Ascending aorta (tissue), 2 donors: ENCODE measurements at regions not wholly inside any gene's neighbourhood (a gene's known extent, or its start where the extent isn't known, plus 50 kb on each side); places are given as distances from the start of the nearest gene placed in this dataset.

ENCODE experiments used
- DNase-seq, 2 donors: peaks; one replicate each; pipeline ENCODE4 v3.0.0-alpha.2; 2019; ENCODE audit warnings: low spot score in 2 of 2
- H3K27ac ChIP-seq, 2 donors: fragments of 200-600 bp; sonication (generic); one replicate each; pipeline ENCODE4 v1.5.1; 2016 to 2017; ENCODE audit warnings: mild to moderate bottlenecking in 1 of 2
- H3K27me3 ChIP-seq: fragments of 200-600 bp; sonication (generic); one replicate; pipeline ENCODE4 v1.5.1; 2017
- H3K36me3 ChIP-seq, 2 donors: fragments of 200-600 bp; sonication (generic); one replicate each; pipeline ENCODE4 v1.5.1; 2016
- H3K4me1 ChIP-seq, 2 donors: fragments of 200-600 bp; sonication (generic); one replicate each; pipeline ENCODE4 v1.5.1; 2016 to 2017; ENCODE audit warnings: mild to moderate bottlenecking in 1 of 2
- H3K4me3 ChIP-seq, 2 donors: fragments of 200-600 bp; sonication (generic); one replicate each; pipeline ENCODE4 v1.5.1; 2016 to 2017; ENCODE audit warnings: mild to moderate bottlenecking in 1 of 2
- H3K9me3 ChIP-seq, 2 donors: fragments of 200-600 bp; sonication (generic); one replicate each; pipeline ENCODE4 v1.5.1; 2016
- CTCF ChIP-seq, 3 experiments: fragments of 200-600 bp in 2 of 3; fragments of 450-650 bp in 1 of 3; sonication (generic) in 2 of 3; IDR thresholded peaks; one replicate each; pipeline ENCODE4 v1.5.1; 2016 to 2019; ENCODE audit warnings: antibody characterized with exemption in 3 of 3, mild to moderate bottlenecking in 1 of 3, moderate library complexity in 1 of 3
- intact Hi-C: fragments of 100-400 bp; cut with DNase I; formaldehyde crosslinking; loops from one replicate; pipeline ENCODE4 v1.15.1; 2023

GRCh38 chr2:173654896-173655265 is 300.2 kb downstream of the CDCA7 start:
- no peak for TF ChIP-seq CTCF (IDR thresholded peaks at IDR 0.05)
- intact Hi-C loops, result no loop called here

DNA sequence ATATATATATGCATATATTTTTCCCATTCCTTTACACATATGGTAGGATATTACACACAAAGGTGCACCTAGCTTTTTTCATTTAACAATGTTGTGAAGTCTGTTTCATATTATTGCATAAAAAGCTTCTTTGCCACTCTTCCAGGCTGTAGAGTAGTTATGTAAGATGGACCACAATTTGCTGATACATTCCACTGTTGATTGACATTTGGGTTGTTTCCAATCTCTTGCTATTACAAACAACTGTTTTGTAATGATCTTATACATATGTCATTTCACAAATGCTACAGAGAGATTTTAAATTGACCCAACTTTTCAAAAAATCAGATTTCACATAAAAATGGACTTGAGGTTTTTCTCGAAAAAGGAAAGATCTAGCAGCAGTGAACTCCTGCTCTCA is 301.4 kb downstream of the CDCA7 start:
- H3K4me3 ChIP-seq, result no peak overlapping the region
- no peak for DNase-seq
- intact Hi-C loops, result no loop called here
- no peaks in the 10 kb centered on the region for H3K9me3 ChIP-seq
- peaks cover 0 to 3% of the 10 kb centered on the region in 2 donors for H3K4me1 ChIP-seq
- no peak overlapping the region for H3K27ac ChIP-seq
- H3K36me3 ChIP-seq, result no peaks in the 10 kb centered on the region
- no peak for TF ChIP-seq CTCF (IDR thresholded peaks at IDR 0.05)
- H3K27me3 ChIP-seq, result no peaks in the 10 kb centered on the region

More at GRCh38 chr2:173654896-173655265, 300.2 kb downstream of the CDCA7 start:
- no peak overlapping the region for H3K4me3 ChIP-seq
- no peak for DNase-seq
- peaks cover 0 to 3% of the 10 kb centered on the region in 2 donors for H3K4me1 ChIP-seq
- no peaks in the 10 kb centered on the region for H3K9me3 ChIP-seq
- H3K27me3 ChIP-seq, result no peaks in the 10 kb centered on the region
- no peaks in the 10 kb centered on the region for H3K36me3 ChIP-seq
- no peak overlapping the region for H3K27ac ChIP-seq

DNA sequence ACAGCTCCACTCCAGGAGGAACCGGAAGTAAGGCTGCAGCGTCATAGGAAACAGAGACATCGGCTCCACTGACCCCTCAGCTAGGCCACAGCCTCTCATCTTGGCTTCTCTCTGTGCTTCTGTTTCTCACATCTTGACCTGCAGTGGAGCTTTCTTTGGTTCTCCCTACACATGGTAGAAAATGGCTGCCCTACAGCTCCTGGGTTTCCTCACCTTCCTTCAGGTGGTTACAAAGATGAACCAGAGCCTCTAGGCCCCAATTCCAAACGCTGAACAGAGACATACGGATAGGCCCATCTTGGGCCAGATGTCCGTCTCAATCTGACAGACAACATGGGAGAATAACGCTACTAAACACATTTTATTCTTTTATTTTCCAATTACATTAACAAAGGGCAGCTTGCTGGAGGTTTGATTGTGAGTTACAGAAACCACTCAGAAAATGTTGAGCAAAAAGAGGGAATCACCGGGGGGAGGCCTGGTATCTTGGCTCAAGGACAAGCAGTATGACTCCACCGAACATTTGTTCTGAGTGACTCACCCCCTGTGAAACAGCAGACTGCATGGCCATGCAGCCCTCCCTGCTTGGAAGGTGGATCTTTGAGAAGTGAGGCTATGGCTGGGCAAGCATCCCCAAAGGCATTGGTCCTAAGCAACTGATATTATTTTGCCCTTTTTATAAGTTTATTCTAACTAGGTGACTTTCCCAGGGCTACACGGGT is 303.5 kb downstream of the CDCA7 start:
- H3K9me3 ChIP-seq, result no peaks in the 10 kb centered on the region
- DNase-seq, result no peak
- no peak for TF ChIP-seq CTCF (IDR thresholded peaks at IDR 0.05)

DNA sequence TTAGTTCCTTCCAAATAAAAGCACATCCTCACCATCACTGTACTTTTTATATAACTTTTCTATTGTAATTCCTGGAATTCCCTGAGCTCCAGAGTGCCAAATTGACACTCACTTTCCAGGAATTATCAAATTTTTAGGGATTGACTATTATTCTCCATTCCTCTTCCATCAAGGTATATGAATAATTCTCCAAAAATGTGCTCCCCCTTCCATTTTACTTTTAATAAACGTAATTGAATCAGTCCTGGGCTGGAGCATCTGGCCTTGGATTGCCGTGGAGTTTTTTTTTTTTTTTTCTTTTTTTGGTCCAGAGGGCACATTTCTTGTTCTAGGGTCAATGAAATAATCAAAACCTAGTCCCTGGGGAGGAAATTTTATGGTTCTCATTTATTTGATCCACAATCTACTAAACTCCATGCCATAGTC is 304.3 kb downstream of the CDCA7 start:
- H3K27me3 ChIP-seq, result no peaks in the 10 kb centered on the region
- no peak for TF ChIP-seq CTCF (IDR thresholded peaks at IDR 0.05)
- no peaks in the 10 kb centered on the region for H3K4me1 ChIP-seq
- H3K36me3 ChIP-seq, result no peaks in the 10 kb centered on the region
- intact Hi-C loops, result no loop called here
- no peaks in the 10 kb centered on the region for H3K9me3 ChIP-seq
- no peak overlapping the region for H3K27ac ChIP-seq
- DNase-seq, result no peak
- H3K4me3 ChIP-seq, result no peak overlapping the region

More for the DNA sequence above, 303.5 kb downstream of the CDCA7 start:
- intact Hi-C loops, result no loop called here
- H3K4me1 ChIP-seq, result peaks cover 0 to 1% of the 10 kb centered on the region in 2 donors
- no peaks in the 10 kb centered on the region for H3K36me3 ChIP-seq
- H3K4me3 ChIP-seq, result no peak overlapping the region
- no peaks in the 10 kb centered on the region for H3K27me3 ChIP-seq
- H3K27ac ChIP-seq, result no peak overlapping the region

GRCh38 chr2:173659509-173659908 is 304.8 kb downstream of the CDCA7 start:
- no peak for TF ChIP-seq CTCF (IDR thresholded peaks at IDR 0.05)
- Histone ChIP-seq H3K4me1 (no peaks in the 10 kb centered on the region), H3K4me3 (no peak overlapping the region), H3K36me3 (no peaks in the 10 kb centered on the region), H3K27me3 (no peaks in the 10 kb centered on the region), H3K27ac (no peak overlapping the region), H3K9me3 (no peaks in the 10 kb centered on the region)
- no peak for DNase-seq
- intact Hi-C loops, result no loop called here
